ENCODE measurements at regions not wholly inside any gene's neighbourhood (a gene's known extent, or its start where the extent isn't known, plus 50 kb on each side); places are given as distances from the start of the nearest gene placed in this dataset.

- no peak for TF ChIP-seq PRDM2 (tag by site-specific recombination; IDR thresholded peaks at IDR 0.05; ENCODE audit: borderline replicate concordance)
- TF ChIP-seq GLIS1 (tag by site-specific recombination; IDR thresholded peaks at IDR 0.05): no peak
- TF ChIP-seq PRDM6 (tag by site-specific recombination; IDR thresholded peaks at IDR 0.05): no peak
- no peak for TF ChIP-seq ZNF639 (tag by site-specific recombination; IDR thresholded peaks at IDR 0.05)
These were observed 52.5 kb downstream of the MPP7 start (continued) for GRCh38 chr10:28250358-28250757.

- no peaks in the 10 kb centered on the region for H3K9me3 ChIP-seq (ENCODE audit: control insufficient read depth, insufficient read depth, low read depth, low read length)
- H3K4me3 ChIP-seq (ENCODE audit: low read depth, low read length): no peak overlapping the region
- no peaks in the 10 kb centered on the region for H3K36me3 ChIP-seq (ENCODE audit: control insufficient read depth in 2 of 2, insufficient read depth in 1 of 2, low read length in 2 of 2)
- TF ChIP-seq ZNF513 (tag by site-specific recombination; IDR thresholded peaks at IDR 0.05) (no peak), ZNF280C (tag by site-specific recombination; IDR thresholded peaks at IDR 0.05) (no peak), ZNF580 (tag by site-specific recombination; IDR thresholded peaks at IDR 0.05) (no peak), ZNF311 (tag by site-specific recombination; IDR thresholded peaks at IDR 0.05; ENCODE audit: borderline replicate concordance) (no peak), ZNF274 (IDR thresholded peaks at IDR 0.05; ENCODE audit: low read length) (no peak), ZNF274 (tag by site-specific recombination; IDR thresholded peaks at IDR 0.05; ENCODE audit: borderline replicate concordance) (no peak)
- ChIA-PET CTCF (interaction anchor here (0.7 to 7.1 kb wide), 4 partner anchors 131 to 265 kb away, joined by 3 to 45 read pairs (median 6); no protein-coding TSS in a partner anchor), POLR2A (no interaction called here)
- no peak overlapping the region for H3K27ac ChIP-seq (ENCODE audit: extremely low read depth, low read depth, low read length)
- peaks cover 6% of the 10 kb centered on the region for H3K4me1 ChIP-seq (ENCODE audit: control insufficient read depth, insufficient read depth, low read length)
These were observed 53.4 kb downstream of the MPP7 start for GRCh38 chr10:28249512-28249911.
